HepG2 (cell line): ENCODE measurements at regions not wholly inside any gene's neighbourhood (a gene's known extent, or its start where the extent isn't known, plus 50 kb on each side); places are given as distances from the start of the nearest gene placed in this dataset.

Source experiments
- ATAC-seq: fragments of 200-7000 bp; cut with Tn5 transposase; 3 replicates; pipeline ENCODE4 v1.9.1; 2020; ENCODE audit warnings: mild to moderate bottlenecking, moderate library complexity
- BruUV-seq: library from RNA; stranded (reverse); fragments of 400-500 nt; replicated peaks from 2 replicates; lab custom pipeline; 2021; lab: Mats Ljungman, UMichigan
- CTCF ChIA-PET: fragments of 300-600 bp; formaldehyde crosslinking; extraction: SDS; loops from one replicate; lab custom pipeline; 2021; ENCODE audit warnings: low total read pairs, inconsistent platforms, low intra/inter-chr PET ratio; lab: Yijun Ruan, JAX
- POLR2A ChIA-PET: fragments of 350-600 bp; sonication (Branson Sonifier 250); formaldehyde crosslinking; loops from one replicate; lab custom pipeline; 2020; ENCODE audit warnings: antibody characterized with exemption, inconsistent platforms; lab: Yijun Ruan, JAX
- DNase-seq: peaks from one replicate; pipeline ENCODE4 v3.0.0-alpha.2; 2015; ENCODE audit warnings: low spot score
- FAIRE-seq: peaks from 3 replicates; lab custom pipeline; 2011; peaks lifted over from hg19 to GRCh38; lab: Jason Lieb, UNC
- H2AFZ ChIP-seq: one replicate; pipeline ENCODE4 v1.6.1; 2011; ENCODE audit warnings: low read length, inconsistent platforms
- H3K27ac ChIP-seq: fragments of 300-600 bp; 3 replicates; pipeline ENCODE4 v1.8.0; 2011; ENCODE audit warnings: mixed run types, mild to moderate bottlenecking, mixed read lengths, low read length, inconsistent platforms; ENCODE audit not compliant: insufficient read depth; ENCODE audit errors: extremely low read length
- H3K27me3 ChIP-seq, 2 experiments: fragments of 200-600 bp in 1 of 2; 2 replicates in 1 of 2; 3 replicates in 1 of 2; pipeline versions ENCODE4 v1.6.0 to v1.8.0; 2011; ENCODE audit warnings: low read length in 2 of 2, mild to moderate bottlenecking in 2 of 2, moderate library complexity in 2 of 2, inconsistent platforms in 1 of 2; ENCODE audit not compliant: insufficient read depth in 2 of 2, control insufficient read depth in 1 of 2
- H3K36me3 ChIP-seq, 2 experiments: fragments of 200-600 bp in 1 of 2; replicated peaks in 1 of 2; 2 replicates in 1 of 2; 3 replicates in 1 of 2; pipeline versions ENCODE4 v1.5.1 to v1.8.0; 2011; ENCODE audit warnings: low read length in 2 of 2, inconsistent platforms in 1 of 2; ENCODE audit not compliant: insufficient read depth in 2 of 2, control insufficient read depth in 1 of 2
- H3K4me1 ChIP-seq: 2 replicates; pipeline ENCODE4 v1.5.1; 2012; ENCODE audit warnings: low read length, inconsistent platforms; ENCODE audit not compliant: insufficient read depth
- H3K4me2 ChIP-seq: 2 replicates; pipeline ENCODE4 v1.6.0; 2011; ENCODE audit warnings: low read depth, low read length, inconsistent platforms
- H3K4me3 ChIP-seq, 3 experiments: fragments of 200-600 bp in 1 of 3; sonication (generic), shearing (Covaris generic) in 1 of 3; replicated peaks in 1 of 3; 2 replicates each; pipeline ENCODE4 v1.5.1; 2011 to 2016; ENCODE audit warnings: low read length in 3 of 3, inconsistent platforms in 2 of 3, low read depth in 2 of 3, mild to moderate bottlenecking in 2 of 3, control low read depth in 1 of 3, mixed read lengths in 1 of 3; ENCODE audit not compliant: insufficient read depth in 1 of 3
- H3K79me2 ChIP-seq: one replicate; pipeline ENCODE4 v1.6.1; 2011; ENCODE audit warnings: low read length, inconsistent platforms; ENCODE audit not compliant: insufficient read depth
- H3K9ac ChIP-seq: 2 replicates; pipeline ENCODE4 v1.6.0; 2011; ENCODE audit warnings: mild to moderate bottlenecking, low read depth, low read length, inconsistent platforms; ENCODE audit not compliant: insufficient read depth
- H3K9me3 ChIP-seq: 2 replicates; pipeline ENCODE4 v1.5.1; 2012; ENCODE audit warnings: mild to moderate bottlenecking, low read length
- H4K20me1 ChIP-seq: 2 replicates; pipeline ENCODE4 v1.6.0; 2011; ENCODE audit warnings: inconsistent platforms, mild to moderate bottlenecking, low read length, moderate library complexity; ENCODE audit not compliant: insufficient read depth
- BRCA1 ChIP-seq: sonication (generic); formaldehyde crosslinking; IDR thresholded peaks from 2 replicates; pipeline ENCODE4 v1.4.0; 2020; ENCODE audit warnings: missing genetic modification reagents
- CBFB ChIP-seq: sonication (generic); formaldehyde crosslinking; IDR thresholded peaks from 2 replicates; pipeline ENCODE4 v1.4.0; 2020; ENCODE audit warnings: missing genetic modification reagents
- EP300 ChIP-seq, 3 experiments: sonication (generic) in 1 of 3; formaldehyde crosslinking in 1 of 3; IDR thresholded peaks; 2 replicates each; pipeline versions ENCODE4 v1.5.1 to v1.6.1; 2011 to 2020; ENCODE audit warnings: low read depth in 2 of 3, low read length in 2 of 3, borderline replicate concordance in 1 of 3, improper control_type of control experiment in 1 of 3, mild to moderate bottlenecking in 1 of 3, missing genetic modification reagents in 1 of 3, moderate library complexity in 1 of 3
- FOXK2 ChIP-seq: fragments of 450-650 bp; IDR thresholded peaks from 2 replicates; pipeline ENCODE4 v1.6.1; 2016
- MTA1 ChIP-seq: sonication (generic); formaldehyde crosslinking; IDR thresholded peaks from 2 replicates; pipeline ENCODE4 v1.4.0; 2020; ENCODE audit warnings: missing genetic modification reagents, mild to moderate bottlenecking, borderline replicate concordance
- ZIK1 ChIP-seq: sonication (generic); formaldehyde crosslinking; IDR thresholded peaks from 2 replicates; pipeline ENCODE4 v1.5.0; 2020; ENCODE audit warnings: mild to moderate bottlenecking, low read depth, missing genetic modification reagents, borderline replicate concordance
- ZKSCAN8 ChIP-seq: IDR thresholded peaks from 2 replicates; pipeline ENCODE4 v1.6.1; 2016; ENCODE audit warnings: borderline replicate concordance, missing genetic modification reagents, missing compliant biosample characterization
- ZNF557 ChIP-seq: sonication (generic); formaldehyde crosslinking; IDR thresholded peaks from 2 replicates; pipeline ENCODE4 v1.4.0; 2020; ENCODE audit warnings: missing genetic modification reagents
- ZNF570 ChIP-seq: sonication (generic); formaldehyde crosslinking; IDR thresholded peaks from 2 replicates; pipeline ENCODE4 v1.4.0; 2020; ENCODE audit warnings: mild to moderate bottlenecking, missing genetic modification reagents, borderline replicate concordance
- ZNF766 ChIP-seq: sonication (generic); formaldehyde crosslinking; IDR thresholded peaks from 2 replicates; pipeline ENCODE4 v1.5.0; 2020; ENCODE audit warnings: missing genetic modification reagents, borderline replicate concordance
- WGBS: methylation state at CpG from one replicate; pipeline ENCODE4 v1.1.6; 2017; ENCODE audit warnings: low lambda C conversion rate; 5-methylcytosine and 5-hydroxymethylcytosine counted together
- in situ Hi-C: cut with HindIII; loops from 2 replicates; pipeline ENCODE4 v1.10.0; 2017; ENCODE audit warnings: low pct_unique_long_range_greater_than_20kb; ENCODE audit not compliant: extremely low pct_ligation_motif_present
- intact Hi-C: fragments of 100-400 bp; cut with micrococcal nuclease; formaldehyde crosslinking; loops from one replicate; pipeline ENCODE4 v1.10.0; 2022; ENCODE audit not compliant: unreplicated experiment
- TF ChIP-seq, protein P1 (sequence below): sonication (generic); formaldehyde crosslinking; IDR thresholded peaks from 2 replicates; pipeline ENCODE4 v1.4.0; 2020; ENCODE audit warnings: mild to moderate bottlenecking, missing genetic modification reagents
- TF ChIP-seq, protein P2 (sequence below): sonication (generic); formaldehyde crosslinking; IDR thresholded peaks from 2 replicates; pipeline ENCODE4 v1.8.0; 2022; ENCODE audit warnings: missing genetic modification reagents, mild to moderate bottlenecking, borderline replicate concordance
- TF ChIP-seq, protein P3 (sequence below): IDR thresholded peaks from 2 replicates; pipeline ENCODE4 v1.6.1; 2012; ENCODE audit warnings: inconsistent platforms
- TF ChIP-seq, protein P4 (sequence below): sonication (generic); formaldehyde crosslinking; IDR thresholded peaks from 2 replicates; pipeline ENCODE4 v1.8.1; 2023; ENCODE audit warnings: mild to moderate bottlenecking, moderate library complexity, missing genetic modification reagents

DNA sequence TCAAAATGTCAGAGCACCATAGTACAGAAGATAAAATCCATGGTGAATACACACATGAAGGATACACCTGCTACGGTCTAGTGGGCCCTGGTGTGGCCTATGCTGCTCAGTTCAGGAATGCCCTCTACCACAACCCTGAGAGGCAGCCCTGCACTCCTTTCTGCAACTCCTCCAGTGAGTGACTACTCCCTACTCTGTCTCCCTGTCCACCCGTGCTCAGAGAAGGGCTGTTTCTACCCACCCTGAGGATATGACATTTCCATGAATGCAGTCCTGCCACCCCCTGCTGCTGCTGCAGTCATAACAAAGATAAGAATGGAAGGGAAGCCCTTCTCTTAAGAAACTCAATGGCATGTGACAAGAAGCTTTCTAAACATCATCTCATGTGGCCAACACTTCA is 137.0 kb downstream of the EN1 start (continued):
- TF ChIP-seq, protein P1, sequence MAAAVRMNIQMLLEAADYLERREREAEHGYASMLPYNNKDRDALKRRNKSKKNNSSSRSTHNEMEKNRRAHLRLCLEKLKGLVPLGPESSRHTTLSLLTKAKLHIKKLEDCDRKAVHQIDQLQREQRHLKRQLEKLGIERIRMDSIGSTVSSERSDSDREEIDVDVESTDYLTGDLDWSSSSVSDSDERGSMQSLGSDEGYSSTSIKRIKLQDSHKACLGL = no peak

DNA sequence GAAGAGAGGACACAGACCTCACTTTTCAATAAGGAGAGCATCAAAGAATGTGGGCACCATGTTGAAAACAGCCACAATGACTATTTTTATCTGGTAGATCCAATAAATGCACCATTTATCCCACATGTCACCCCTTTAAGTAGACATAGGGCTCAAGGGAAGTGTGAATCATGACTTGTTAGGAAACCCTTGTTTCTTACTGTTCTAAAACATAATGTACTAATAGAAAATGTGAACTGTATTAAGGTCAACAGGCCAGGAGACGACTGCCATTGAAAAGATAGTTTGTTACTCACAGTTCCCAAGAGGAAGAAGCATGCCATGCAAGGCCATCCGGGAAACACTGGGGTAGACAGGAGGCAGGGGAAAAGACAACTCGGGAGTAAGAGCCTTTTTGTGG is 137.7 kb downstream of the EN1 start:
- Histone ChIP-seq H3K4me1 (no peaks in the 10 kb centered on the region), H3K9ac (no peak overlapping the region), H3K27ac (no peak overlapping the region), H2AFZ (no peak overlapping the region), H3K4me2 (no peak overlapping the region), H3K4me3 (no peak overlapping the region), H3K79me2 (no peaks in the 10 kb centered on the region), H3K27me3 (no peaks in the 10 kb centered on the region), H3K36me3 (no peaks in the 10 kb centered on the region), H3K9me3 (no peaks in the 10 kb centered on the region), H4K20me1 (no peaks in the 10 kb centered on the region)
- 7% methylated on average over 3 of the region's 3 CpGs for WGBS
- DNase-seq = no peak
- no peak for ATAC-seq
- BruUV-seq = no TSS peak
- FAIRE-seq = no peak
- no peak for TF ChIP-seq ZIK1
- ChIA-PET POLR2A (no interaction called here), CTCF (no interaction called here)
- intact Hi-C loops (no loop called here), in situ Hi-C loops (no loop called here)

DNA sequence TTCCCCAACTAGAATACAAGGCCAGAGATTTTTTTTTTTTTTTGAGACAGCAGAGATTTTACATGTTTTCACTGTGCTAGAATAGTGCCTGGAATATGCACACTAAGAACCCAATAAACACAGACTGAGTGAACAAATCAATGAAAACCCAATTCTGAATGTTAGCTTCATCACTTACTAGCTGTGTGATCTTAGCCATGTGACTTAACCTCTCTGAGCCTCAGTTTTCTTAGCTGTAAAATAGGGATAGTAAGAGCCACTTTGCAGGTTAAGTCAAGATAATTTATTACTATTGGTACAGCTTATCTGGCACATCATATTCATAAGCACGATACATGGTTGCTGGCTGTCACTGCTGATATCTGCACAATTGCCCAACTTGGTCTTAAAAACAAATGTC is 140.6 kb downstream of the EN1 start:
- H3K36me3 ChIP-seq = no peaks in the 10 kb centered on the region
- ATAC-seq (no peak), DNase-seq (no peak), FAIRE-seq (no peak)
- H3K4me2 ChIP-seq = no peak overlapping the region
- H3K9ac ChIP-seq = no peak overlapping the region
- no peak overlapping the region for H3K27ac ChIP-seq
- ChIA-PET POLR2A (no interaction called here), CTCF (no interaction called here)
- intact Hi-C loops (no loop called here), in situ Hi-C loops (no loop called here)
- no peaks in the 10 kb centered on the region for H3K79me2 ChIP-seq
- no peaks in the 10 kb centered on the region for H4K20me1 ChIP-seq
- no peaks in the 10 kb centered on the region for H3K4me1 ChIP-seq
- H2AFZ ChIP-seq = no peak overlapping the region
- 16% methylated on average over 1 of the region's 1 CpG for WGBS
- BruUV-seq = no TSS peak
- H3K27me3 ChIP-seq = peaks cover 0 to 1% of the 10 kb centered on the region in 2 experiments; a peak in 1 of 5 replicates
- H3K9me3 ChIP-seq = no peaks in the 10 kb centered on the region
- H3K4me3 ChIP-seq = no peak overlapping the region
- no peak for TF ChIP-seq ZKSCAN8 (CRISPR knock-in tag)
- TF ChIP-seq ZNF557 = no peak
- TF ChIP-seq, protein P2, sequence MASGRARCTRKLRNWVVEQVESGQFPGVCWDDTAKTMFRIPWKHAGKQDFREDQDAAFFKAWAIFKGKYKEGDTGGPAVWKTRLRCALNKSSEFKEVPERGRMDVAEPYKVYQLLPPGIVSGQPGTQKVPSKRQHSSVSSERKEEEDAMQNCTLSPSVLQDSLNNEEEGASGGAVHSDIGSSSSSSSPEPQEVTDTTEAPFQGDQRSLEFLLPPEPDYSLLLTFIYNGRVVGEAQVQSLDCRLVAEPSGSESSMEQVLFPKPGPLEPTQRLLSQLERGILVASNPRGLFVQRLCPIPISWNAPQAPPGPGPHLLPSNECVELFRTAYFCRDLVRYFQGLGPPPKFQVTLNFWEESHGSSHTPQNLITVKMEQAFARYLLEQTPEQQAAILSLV (CRISPR knock-in tag) = no peak
- no peak for TF ChIP-seq FOXK2
- TF ChIP-seq MTA1 (CRISPR knock-in tag) = no peak
- TF ChIP-seq EP300 (IDR thresholded peaks at IDR 0.05; ENCODE audit: low read depth in 2 of 2, low read length in 2 of 2) = no peak
- TF ChIP-seq EP300 (CRISPR knock-in tag; IDR thresholded peaks at IDR 0.05; ENCODE audit: borderline replicate concordance) = no peak
- TF ChIP-seq ZNF766 (CRISPR knock-in tag) = no peak
- TF ChIP-seq, protein P3, sequence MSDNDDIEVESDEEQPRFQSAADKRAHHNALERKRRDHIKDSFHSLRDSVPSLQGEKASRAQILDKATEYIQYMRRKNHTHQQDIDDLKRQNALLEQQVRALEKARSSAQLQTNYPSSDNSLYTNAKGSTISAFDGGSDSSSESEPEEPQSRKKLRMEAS = no peak
- no peak for TF ChIP-seq ZNF570
- TF ChIP-seq BRCA1 (CRISPR knock-in tag) = no peak
- TF ChIP-seq, protein P4, sequence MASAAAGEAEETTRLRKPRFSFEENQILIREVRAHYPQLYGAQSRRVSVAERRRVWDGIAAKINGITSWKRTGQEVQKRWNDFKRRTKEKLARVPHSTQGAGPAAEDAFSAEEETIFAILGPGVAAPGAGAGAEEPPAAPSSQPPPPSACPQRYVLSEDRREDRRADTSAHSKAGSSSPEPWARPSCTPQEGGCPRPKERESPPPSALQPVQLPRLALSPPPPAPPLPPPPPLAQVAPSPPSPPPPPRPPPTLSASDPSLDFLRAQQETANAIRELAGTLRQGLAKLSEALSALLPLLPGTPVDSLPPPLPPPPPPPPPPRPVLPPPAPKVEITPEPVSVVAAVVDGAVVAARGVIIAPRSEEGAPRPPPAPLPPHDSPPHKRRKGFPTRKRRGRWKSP (CRISPR knock-in tag) = no peak
- TF ChIP-seq CBFB (CRISPR knock-in tag) = no peak
